ENCODE measurements at regions not wholly inside any gene's neighbourhood (a gene's known extent, or its start where the extent isn't known, plus 50 kb on each side); places are given as distances from the start of the nearest gene placed in this dataset.

DNA sequence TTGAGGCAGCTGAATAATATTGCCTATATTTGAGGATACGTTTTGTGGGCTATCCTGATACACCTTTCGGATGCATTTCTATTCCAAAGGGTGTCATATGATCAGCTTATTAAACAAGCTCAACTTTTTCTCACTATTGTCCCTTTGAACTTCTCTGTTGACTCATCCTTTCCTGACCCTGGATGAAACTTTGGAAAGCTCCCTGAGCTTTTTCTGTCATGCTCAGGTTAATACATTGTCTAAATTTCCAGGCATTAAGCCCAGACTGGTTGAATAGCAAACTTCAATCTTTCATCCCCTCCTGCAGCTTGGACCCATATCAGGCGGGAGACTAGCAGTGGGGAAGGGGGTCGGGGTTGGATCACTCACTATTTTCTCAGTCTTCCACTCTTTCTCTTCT lies 104.9 kb upstream of the PTPN3 start:
- no peak overlapping the region for H3K27ac Mint-ChIP-seq
- ATAC-seq (no peak), DNase-seq (no peak)
- H3K4me1 Mint-ChIP-seq = no peaks in the 10 kb centered on the region
- H3K36me3 Mint-ChIP-seq (ENCODE audit: low read depth) = no peaks in the 10 kb centered on the region
- H3K4me3 Mint-ChIP-seq = no peak overlapping the region
- no peaks in the 10 kb centered on the region for H3K9me3 ChIP-seq (ENCODE audit: control insufficient read depth, low read length, poor library complexity, severe bottlenecking)
- H3K27me3 Mint-ChIP-seq = peaks cover 24% of the 10 kb centered on the region

DNA sequence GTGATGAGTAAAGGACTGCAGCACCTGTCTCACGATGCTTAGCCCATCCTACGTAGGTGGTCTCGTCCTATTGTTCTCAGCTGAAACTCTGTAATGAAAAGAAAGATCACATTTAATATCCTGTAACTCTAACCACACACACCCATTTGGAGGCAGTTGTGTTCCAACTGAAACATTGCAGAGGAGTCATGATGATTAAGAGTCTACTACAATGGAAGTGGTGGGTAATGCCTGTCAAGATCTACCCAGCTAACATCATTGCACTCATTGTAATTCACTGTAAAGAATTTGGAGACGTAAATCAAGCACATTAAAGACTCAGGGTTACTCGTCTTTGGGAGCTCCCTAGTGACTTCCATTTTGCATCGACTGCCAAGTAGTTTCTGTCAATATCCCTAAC lies 106.0 kb upstream of the PTPN3 start:
- H3K27ac Mint-ChIP-seq = no peak overlapping the region
- no peaks in the 10 kb centered on the region for H3K4me1 Mint-ChIP-seq
- H3K36me3 Mint-ChIP-seq (ENCODE audit: low read depth) = no peaks in the 10 kb centered on the region
- no peaks in the 10 kb centered on the region for H3K9me3 ChIP-seq (ENCODE audit: control insufficient read depth, low read length, poor library complexity, severe bottlenecking)
- ATAC-seq (no peak), DNase-seq (no peak)
- H3K4me3 Mint-ChIP-seq = no peak overlapping the region
- peaks cover 29% of the 10 kb centered on the region for H3K27me3 Mint-ChIP-seq

GRCh38 chr9:109604781-109605180 lies 106.7 kb upstream of the PTPN3 start:
- no peak overlapping the region for H3K27ac Mint-ChIP-seq
- no peaks in the 10 kb centered on the region for H3K9me3 ChIP-seq (ENCODE audit: control insufficient read depth, low read length, poor library complexity, severe bottlenecking)
- H3K4me3 Mint-ChIP-seq = no peak overlapping the region
- H3K36me3 Mint-ChIP-seq (ENCODE audit: low read depth) = no peaks in the 10 kb centered on the region
- no peak for DNase-seq
- H3K27me3 Mint-ChIP-seq = peaks cover 29% of the 10 kb centered on the region
- H3K4me1 Mint-ChIP-seq = no peaks in the 10 kb centered on the region
- no peak for ATAC-seq

GRCh38 chr9:109609060-109609459 lies 111.0 kb upstream of the PTPN3 start:
- H3K9me3 ChIP-seq (ENCODE audit: control insufficient read depth, low read length, poor library complexity, severe bottlenecking) = no peaks in the 10 kb centered on the region
- no peaks in the 10 kb centered on the region for H3K36me3 Mint-ChIP-seq (ENCODE audit: low read depth)
- DNase-seq = no peak
- no peaks in the 10 kb centered on the region for H3K4me1 Mint-ChIP-seq
- ATAC-seq = no peak
- no peak overlapping the region for H3K4me3 Mint-ChIP-seq
- H3K27me3 Mint-ChIP-seq = peaks cover 19% of the 10 kb centered on the region
- no peak overlapping the region for H3K27ac Mint-ChIP-seq

GRCh38 chr9:109616571-109617120 lies 118.5 kb upstream of the PTPN3 start:
- DNase-seq (no peak), ATAC-seq (no peak)
- peaks cover 15% of the 10 kb centered on the region for H3K27me3 Mint-ChIP-seq
- H3K36me3 Mint-ChIP-seq (ENCODE audit: low read depth) = no peaks in the 10 kb centered on the region
- no peak overlapping the region for H3K27ac Mint-ChIP-seq
- H3K4me1 Mint-ChIP-seq = no peaks in the 10 kb centered on the region
- no peak overlapping the region for H3K4me3 Mint-ChIP-seq
- H3K9me3 ChIP-seq (ENCODE audit: control insufficient read depth, low read length, poor library complexity, severe bottlenecking) = no peaks in the 10 kb centered on the region

- ATAC-seq (no peak), DNase-seq (no peak)
- Mint-ChIP-seq H3K27ac (no peak overlapping the region), H3K27me3 (peaks cover 18% of the 10 kb centered on the region), H3K36me3 (ENCODE audit: low read depth) (no peaks in the 10 kb centered on the region), H3K4me1 (no peaks in the 10 kb centered on the region), H3K4me3 (no peak overlapping the region)
- no peaks in the 10 kb centered on the region for H3K9me3 ChIP-seq (ENCODE audit: control insufficient read depth, low read length, poor library complexity, severe bottlenecking)
Observed at GRCh38 chr9:109619310-109619709, 121.2 kb upstream of the PTPN3 start.

DNA sequence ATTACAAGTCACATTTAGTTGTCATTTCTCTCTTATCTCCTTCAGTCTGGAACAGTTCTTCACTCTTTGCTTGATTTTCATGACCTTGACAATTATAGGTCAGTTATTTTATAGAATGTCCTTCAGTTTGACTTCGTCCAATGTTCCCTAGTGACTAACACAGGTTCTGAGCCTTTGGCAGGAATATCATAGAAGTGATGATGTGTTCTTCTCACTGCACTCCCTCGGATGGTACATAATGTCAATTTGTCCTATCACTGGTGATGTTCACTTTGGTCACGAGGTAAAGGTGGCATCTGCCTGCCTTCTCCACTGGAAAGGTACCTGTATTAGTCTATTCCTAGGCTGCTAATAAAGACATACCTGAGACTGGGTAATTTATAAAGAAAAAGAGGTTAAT lies 126.0 kb upstream of the PTPN3 start:
- DNase-seq (no peak), ATAC-seq (no peak)
- H3K36me3 Mint-ChIP-seq (ENCODE audit: low read depth) = no peaks in the 10 kb centered on the region
- H3K27me3 Mint-ChIP-seq = peaks cover 11% of the 10 kb centered on the region
- H3K4me3 Mint-ChIP-seq = no peak overlapping the region
- no peak overlapping the region for H3K27ac Mint-ChIP-seq
- no peaks in the 10 kb centered on the region for H3K9me3 ChIP-seq (ENCODE audit: control insufficient read depth, low read length, poor library complexity, severe bottlenecking)
- no peaks in the 10 kb centered on the region for H3K4me1 Mint-ChIP-seq

DNA sequence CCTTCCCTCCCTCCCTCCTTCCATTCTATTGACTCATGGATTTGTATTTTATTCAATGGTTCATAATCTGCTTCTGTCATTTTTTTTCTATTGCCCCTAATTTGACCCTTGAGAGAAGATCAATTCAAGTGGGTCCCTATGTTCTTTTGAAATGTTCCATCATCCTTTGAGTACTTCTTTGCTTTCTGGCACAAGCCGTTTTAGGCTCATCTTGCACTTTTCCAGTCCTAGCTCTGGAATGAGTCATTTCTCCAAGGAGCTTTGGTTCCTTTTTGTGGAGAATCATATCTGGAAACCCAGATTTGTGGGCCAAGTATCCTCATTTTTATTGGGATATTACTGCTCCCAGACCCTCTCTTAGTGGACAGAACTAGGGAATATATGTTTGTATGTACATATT lies 126.8 kb upstream of the PTPN3 start:
- ATAC-seq (no peak), DNase-seq (no peak)
- no peak overlapping the region for H3K4me3 Mint-ChIP-seq
- no peaks in the 10 kb centered on the region for H3K4me1 Mint-ChIP-seq
- no peak overlapping the region for H3K27ac Mint-ChIP-seq
- no peaks in the 10 kb centered on the region for H3K36me3 Mint-ChIP-seq (ENCODE audit: low read depth)
- H3K27me3 Mint-ChIP-seq = peaks cover 11% of the 10 kb centered on the region
- no peaks in the 10 kb centered on the region for H3K9me3 ChIP-seq (ENCODE audit: control insufficient read depth, low read length, poor library complexity, severe bottlenecking)

GRCh38 chr9:109627042-109627441 lies 128.9 kb upstream of the PTPN3 start:
- no peaks in the 10 kb centered on the region for H3K4me1 Mint-ChIP-seq

GRCh38 chr9:109629615-109630014 lies 131.5 kb upstream of the PTPN3 start:
- Mint-ChIP-seq H3K27me3 (peaks cover 5% of the 10 kb centered on the region), H3K4me1 (no peaks in the 10 kb centered on the region), H3K27ac (no peak overlapping the region), H3K4me3 (no peak overlapping the region), H3K36me3 (ENCODE audit: low read depth) (no peaks in the 10 kb centered on the region)
- ATAC-seq (no peak), DNase-seq (no peak)
- no peaks in the 10 kb centered on the region for H3K9me3 ChIP-seq (ENCODE audit: control insufficient read depth, low read length, poor library complexity, severe bottlenecking)

More at GRCh38 chr9:109627042-109627441, 128.9 kb upstream of the PTPN3 start:
- no peaks in the 10 kb centered on the region for H3K36me3 Mint-ChIP-seq (ENCODE audit: low read depth)
- H3K4me3 Mint-ChIP-seq = no peak overlapping the region
- H3K27ac Mint-ChIP-seq = no peak overlapping the region
- H3K27me3 Mint-ChIP-seq = peaks cover 5% of the 10 kb centered on the region
- ATAC-seq = no peak
- H3K9me3 ChIP-seq (ENCODE audit: control insufficient read depth, low read length, poor library complexity, severe bottlenecking) = no peaks in the 10 kb centered on the region
- DNase-seq = no peak

- no peaks in the 10 kb centered on the region for H3K9me3 ChIP-seq (ENCODE audit: control insufficient read depth, low read length, poor library complexity, severe bottlenecking)
- Mint-ChIP-seq H3K4me3 (no peak overlapping the region), H3K36me3 (ENCODE audit: low read depth) (no peaks in the 10 kb centered on the region), H3K27ac (no peak overlapping the region), H3K4me1 (no peaks in the 10 kb centered on the region), H3K27me3 (peaks cover 6% of the 10 kb centered on the region)
- DNase-seq = no peak
- ATAC-seq = no peak
Observed at GRCh38 chr9:109632817-109633216, 134.7 kb upstream of the PTPN3 start.

DNA sequence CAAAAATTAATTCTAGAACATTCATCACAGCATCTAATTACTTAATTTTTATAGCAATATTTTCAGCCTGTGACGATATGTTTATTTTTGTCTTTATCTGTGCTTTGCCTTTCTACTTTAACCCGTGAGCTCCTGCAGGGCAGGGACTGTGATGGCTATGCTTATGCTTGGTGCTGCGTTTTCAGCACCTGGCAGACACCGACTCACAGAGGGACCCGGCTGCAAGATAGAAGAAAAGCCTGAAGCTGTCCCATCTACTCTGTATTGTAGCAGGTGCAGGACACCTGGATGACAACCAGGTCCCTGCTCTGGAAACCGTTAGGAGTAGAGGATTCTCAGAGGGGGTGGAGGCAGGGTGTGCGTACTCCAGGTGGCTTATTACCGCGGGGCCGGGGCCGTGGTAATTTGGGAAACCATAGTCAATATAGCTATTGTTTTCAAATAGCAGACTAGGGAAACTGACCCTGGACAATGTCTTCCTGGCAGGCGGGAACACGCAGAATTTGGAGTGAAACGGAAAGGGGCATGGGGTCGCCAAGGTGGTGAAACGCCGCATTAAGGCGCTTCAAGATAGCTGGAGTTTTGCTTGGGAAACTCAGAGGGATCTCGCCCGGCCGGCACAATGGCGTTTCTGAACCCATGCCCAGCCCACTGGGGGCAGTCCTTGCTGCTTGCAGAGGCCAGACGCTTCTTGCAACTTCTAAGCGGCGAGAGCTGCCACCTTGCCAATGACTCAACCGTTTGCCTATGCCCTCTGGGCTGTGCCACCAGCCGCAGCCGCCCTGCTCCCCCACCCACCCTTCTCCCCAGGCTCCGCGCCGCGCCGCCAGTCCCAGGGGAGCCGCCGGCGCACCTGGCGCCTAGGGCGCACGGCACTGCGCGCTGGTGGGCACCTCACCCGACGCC lies 140.1 kb upstream of the PALM2AKAP2 start:
- no peaks in the 10 kb centered on the region for H3K9me3 ChIP-seq (ENCODE audit: control insufficient read depth, low read length, poor library complexity, severe bottlenecking)
- no peak for ATAC-seq
- Mint-ChIP-seq H3K27ac (no peak overlapping the region), H3K36me3 (ENCODE audit: low read depth) (no peaks in the 10 kb centered on the region), H3K4me3 (no peak overlapping the region), H3K4me1 (no peaks in the 10 kb centered on the region), H3K27me3 (peaks cover 33% of the 10 kb centered on the region)
- DNase-seq = no peak

- H3K4me3 Mint-ChIP-seq = no peak overlapping the region
- no peak for DNase-seq
- H3K36me3 Mint-ChIP-seq (ENCODE audit: low read depth) = no peaks in the 10 kb centered on the region
- H3K27me3 Mint-ChIP-seq = peaks cover 33% of the 10 kb centered on the region
- H3K27ac Mint-ChIP-seq = no peak overlapping the region
- no peaks in the 10 kb centered on the region for H3K4me1 Mint-ChIP-seq
- no peak for ATAC-seq
- no peaks in the 10 kb centered on the region for H3K9me3 ChIP-seq (ENCODE audit: control insufficient read depth, low read length, poor library complexity, severe bottlenecking)
Observed at GRCh38 chr9:109640580-109641371, 139.2 kb upstream of the PALM2AKAP2 start.

Measured in T-helper 17 cell (primary cell).